Endothelial cell of umbilical vein (primary cell): ENCODE measurements at regions not wholly inside any gene's neighbourhood (a gene's known extent, or its start where the extent isn't known, plus 50 kb on each side); places are given as distances from the start of the nearest gene placed in this dataset.
"Not testable (repeated sequence)": the region's sequence is repeated elsewhere in the genome, so short reads cannot be mapped to it uniquely, and the experiment has no call there.

Experiments
- BruUV-seq: library from RNA; stranded (reverse); fragments of 400-500 nt; replicated peaks from 2 replicates; lab custom pipeline; 2021; lab: Mats Ljungman, UMichigan
- CTCF ChIA-PET: fragments of 300-600, 350-600 bp; sonication (Branson Sonifier 250); formaldehyde crosslinking; loops from one replicate; lab custom pipeline; 2021; ENCODE audit warnings: antibody characterized with exemption, inconsistent platforms; lab: Charles Lee
- POLR2A ChIA-PET: fragments of 300-600, 350-600 bp; sonication (Branson Sonifier 250); formaldehyde crosslinking; loops from one replicate; lab custom pipeline; 2021; ENCODE audit warnings: antibody characterized with exemption, inconsistent platforms; lab: Charles Lee
- DNase-seq: peaks from one replicate; pipeline ENCODE4 v3.0.0-alpha.2; 2011; ENCODE audit warnings: low read depth, low spot score
- FAIRE-seq: peaks from 2 replicates; lab custom pipeline; 2011; peaks lifted over from hg19 to GRCh38; lab: Jason Lieb, UNC
- H2AFZ ChIP-seq: 2 replicates; pipeline ENCODE4 v1.6.0; 2012; ENCODE audit warnings: low read depth, low read length, control low read depth, inconsistent platforms
- H3K27ac ChIP-seq: 2 replicates; pipeline ENCODE4 v1.5.1; 2011; ENCODE audit warnings: low read depth, mild to moderate bottlenecking, control low read depth, low read length, moderate library complexity; ENCODE audit not compliant: insufficient read depth
- H3K27me3 ChIP-seq, 2 experiments: 2 replicates each; pipeline versions ENCODE4 v1.6.0 to v1.6.1; 2011; ENCODE audit warnings: low read length in 2 of 2, mixed read lengths in 1 of 2; ENCODE audit not compliant: control insufficient read depth in 2 of 2, insufficient read depth in 2 of 2
- H3K36me3 ChIP-seq, 2 experiments: 2 replicates in 1 of 2; 3 replicates in 1 of 2; pipeline ENCODE4 v1.5.1; 2011; ENCODE audit warnings: low read length in 2 of 2, mild to moderate bottlenecking in 1 of 2, moderate library complexity in 1 of 2; ENCODE audit not compliant: control insufficient read depth in 2 of 2, insufficient read depth in 2 of 2; ENCODE audit errors: extremely low read depth in 1 of 2
- H3K4me1 ChIP-seq: 3 replicates; pipeline ENCODE4 v1.5.1; 2011; ENCODE audit warnings: mild to moderate bottlenecking, low read length; ENCODE audit not compliant: control insufficient read depth, insufficient read depth; ENCODE audit errors: extremely low read depth
- H3K4me2 ChIP-seq: 2 replicates; pipeline ENCODE4 v1.6.1; 2011; ENCODE audit warnings: low read length, control low read depth, mixed read lengths; ENCODE audit not compliant: insufficient read depth
- H3K4me3 ChIP-seq, 3 experiments: fragments of 200-600 bp in 1 of 3; sonication (generic), shearing (Covaris generic) in 1 of 3; replicated peaks in 1 of 3; 2 replicates each; pipeline ENCODE4 v1.5.1; 2011 to 2016; ENCODE audit warnings: control low read depth in 3 of 3, low read length in 3 of 3, mild to moderate bottlenecking in 2 of 3, inconsistent platforms in 1 of 3, low read depth in 1 of 3, moderate library complexity in 1 of 3; ENCODE audit not compliant: insufficient read depth in 1 of 3
- H3K79me2 ChIP-seq: 2 replicates; pipeline ENCODE4 v1.6.0; 2012; ENCODE audit warnings: low read length, inconsistent platforms; ENCODE audit not compliant: control insufficient read depth, insufficient read depth
- H3K9ac ChIP-seq: replicated peaks from 2 replicates; pipeline ENCODE3; 2011; ENCODE audit warnings: low read length, control low read depth; ENCODE audit not compliant: insufficient read depth; ENCODE audit errors: extremely low read depth
- H3K9me1 ChIP-seq: replicated peaks from 3 replicates; pipeline ENCODE4 v1.6.0; 2011; ENCODE audit warnings: mild to moderate bottlenecking, low read length; ENCODE audit not compliant: control insufficient read depth, insufficient read depth; ENCODE audit errors: extremely low read depth
- H3K9me3 ChIP-seq: replicated peaks from 2 replicates; pipeline ENCODE4 v1.5.1; 2012; ENCODE audit warnings: low read length, inconsistent platforms; ENCODE audit not compliant: control insufficient read depth, insufficient read depth
- H4K20me1 ChIP-seq: replicated peaks from 2 replicates; pipeline ENCODE3; 2011; ENCODE audit warnings: mild to moderate bottlenecking, low read length; ENCODE audit not compliant: control insufficient read depth, insufficient read depth; ENCODE audit errors: extremely low read depth
- CTCF ChIP-seq, 2 donors: IDR thresholded peaks; 1 replicate in 1 of 2; 2 replicates in 1 of 2; pipeline ENCODE4 v1.5.1; 2011; ENCODE audit warnings: low read length in 2 of 2, mild to moderate bottlenecking in 2 of 2, moderate library complexity in 2 of 2, control low read depth in 1 of 2, inconsistent platforms in 1 of 2, low read depth in 1 of 2; ENCODE audit not compliant: insufficient read depth in 1 of 2; ENCODE audit errors: extremely low read depth in 1 of 2
- EZH2 ChIP-seq: IDR thresholded peaks from 2 replicates; pipeline ENCODE4 v1.6.1; 2012; ENCODE audit warnings: borderline replicate concordance, low read depth, mild to moderate bottlenecking, moderate library complexity, low read length, inconsistent platforms; ENCODE audit not compliant: severe bottlenecking
- FOS ChIP-seq: IDR thresholded peaks from 2 replicates; pipeline ENCODE4 v1.6.1; 2011; ENCODE audit warnings: mild to moderate bottlenecking, low read length, moderate library complexity, borderline replicate concordance; ENCODE audit not compliant: insufficient read depth
- JUN ChIP-seq: IDR thresholded peaks from 2 replicates; pipeline ENCODE4 v1.6.1; 2011; ENCODE audit warnings: borderline replicate concordance, low read depth; ENCODE audit not compliant: insufficient read length, insufficient read depth
- MAX ChIP-seq: IDR thresholded peaks from 2 replicates; pipeline ENCODE4 v1.6.1; 2011; ENCODE audit not compliant: insufficient read depth, insufficient read length
- POLR2A ChIP-seq: IDR thresholded peaks from 2 replicates; pipeline ENCODE4 v1.6.1; 2012; ENCODE audit warnings: low read depth, mild to moderate bottlenecking, control low read depth, low read length
- POLR2AphosphoS5 ChIP-seq: IDR thresholded peaks from 2 replicates; pipeline ENCODE4 v1.6.1; 2012; ENCODE audit warnings: low read depth, mild to moderate bottlenecking, control low read depth, low read length, moderate library complexity; ENCODE audit not compliant: insufficient read depth
- dilution Hi-C: fragments of 300-500 bp; cut with MboI; formaldehyde crosslinking; loops from one replicate; pipeline ENCODE4 v1.15.0; 2019; ENCODE audit warnings: low sequenced_read_pairs; ENCODE audit not compliant: extremely low pct_ligation_motif_present
- intact Hi-C: fragments of 100-400 bp; cut with micrococcal nuclease; formaldehyde crosslinking; loops from one replicate; pipeline ENCODE4 v1.10.0; 2022

DNA sequence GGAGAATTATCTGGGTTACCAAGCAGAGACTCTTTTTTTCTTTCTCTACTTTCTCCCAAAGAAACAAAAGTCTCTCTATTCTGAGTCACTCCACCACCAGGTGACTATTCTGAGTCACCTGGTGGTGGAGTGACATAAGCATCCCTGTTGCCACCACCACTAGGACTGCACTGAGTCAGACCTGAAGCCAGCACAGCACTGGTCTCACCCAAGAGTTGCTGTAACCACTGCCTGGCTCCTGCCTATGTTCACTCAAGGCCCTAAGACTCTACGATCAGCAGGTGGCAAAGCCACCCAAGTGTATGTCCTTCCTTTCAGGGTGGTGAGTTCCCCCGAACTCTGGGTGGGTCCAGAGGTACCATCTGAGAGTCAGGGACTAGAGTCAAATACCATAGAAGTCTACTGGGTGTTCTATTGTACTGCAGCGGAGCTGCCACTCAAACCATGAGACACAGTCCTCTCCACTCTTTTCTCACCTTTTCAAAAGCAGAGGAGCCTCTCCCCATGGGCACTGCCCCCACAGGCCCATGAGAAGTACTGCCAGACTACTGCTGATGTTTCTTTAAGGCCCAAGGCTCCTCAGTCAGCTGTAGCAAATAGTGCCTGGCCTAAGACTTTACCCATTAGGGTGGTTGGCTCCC, 209.6 kb upstream of the IRS4 start:
- no TSS peak for BruUV-seq
- POLR2A ChIA-PET, result no interaction called here
- no peak for FAIRE-seq

GRCh38 chrX:108914791-108915190, 178.4 kb upstream of the IRS4 start:
- H3K4me1 ChIP-seq, result no peaks in the 10 kb centered on the region
- POLR2A ChIA-PET, result no interaction called here
- no peaks in the 10 kb centered on the region for H3K27me3 ChIP-seq
- H3K9ac ChIP-seq, result no peak overlapping the region
- no peak for TF ChIP-seq JUN
- TF ChIP-seq CTCF (IDR thresholded peaks at IDR 0.05; ENCODE audit: extremely low read depth in 1 of 2, insufficient read depth in 1 of 2, low read depth in 1 of 2, low read length in 2 of 2), result no peak
- no peak for TF ChIP-seq MAX
- no peak for TF ChIP-seq POLR2AphosphoS5
- TF ChIP-seq POLR2A, result no peak
- no peak for TF ChIP-seq FOS
- no peak overlapping the region for H2AFZ ChIP-seq
- dilution Hi-C loops (no loop called here), intact Hi-C loops (no loop called here)
- FAIRE-seq (no peak), DNase-seq (no peak)
- H3K9me3 ChIP-seq, result no peaks in the 10 kb centered on the region
- H3K4me2 ChIP-seq, result no peak overlapping the region
- CTCF ChIA-PET, result no interaction called here
- H4K20me1 ChIP-seq, result no peaks in the 10 kb centered on the region
- no TSS peak for BruUV-seq
- no peaks in the 10 kb centered on the region for H3K79me2 ChIP-seq
- no peak overlapping the region for H3K4me3 ChIP-seq
- H3K9me1 ChIP-seq, result no peaks in the 10 kb centered on the region
- no peak overlapping the region for H3K27ac ChIP-seq
- no peaks in the 10 kb centered on the region for H3K36me3 ChIP-seq

More for the DNA sequence above, 209.6 kb upstream of the IRS4 start:
- Histone ChIP-seq H3K27ac (no peak overlapping the region), H3K4me2 (no peak overlapping the region), H3K9me1 (no peaks in the 10 kb centered on the region), H3K9me3 (no peaks in the 10 kb centered on the region), H3K36me3 (no peaks in the 10 kb centered on the region), H3K4me3 (no peak overlapping the region), H3K9ac (no peak overlapping the region), H2AFZ (no peak overlapping the region), H3K79me2 (no peaks in the 10 kb centered on the region), H4K20me1 (no peaks in the 10 kb centered on the region), H3K4me1 (no peaks in the 10 kb centered on the region), H3K27me3 (no peaks in the 10 kb centered on the region)
- DNase-seq, result no peak
- TF ChIP-seq EZH2, result no peak
- dilution Hi-C loops, result no loop called here
- CTCF ChIA-PET, result no interaction called here
- intact Hi-C loops, result no loop called here

- CTCF ChIA-PET, H4K20me1 ChIP-seq, H3K79me2 ChIP-seq, H3K9ac ChIP-seq, H3K4me2 ChIP-seq, H3K4me3 ChIP-seq, H3K27me3 ChIP-seq, H3K9me1 ChIP-seq, intact Hi-C loops, H2AFZ ChIP-seq, DNase-seq, POLR2A ChIA-PET, H3K27ac ChIP-seq, BruUV-seq, dilution Hi-C loops, H3K36me3 ChIP-seq, H3K9me3 ChIP-seq, FAIRE-seq, H3K4me1 ChIP-seq: not testable (repeated sequence)
These were observed 167.5 kb upstream of the IRS4 start for GRCh38 chrX:108903831-108904230.
